HG03045 (cell line): ENCODE measurements at regions not wholly inside any gene's neighbourhood (a gene's known extent, or its start where the extent isn't known, plus 50 kb on each side); places are given as distances from the start of the nearest gene placed in this dataset.
A peak's percentile ranks its signal among the peaks of the same experiment; 100 is the strongest.
"Not testable (repeated sequence)": the region's sequence is repeated elsewhere in the genome, so short reads cannot be mapped to it uniquely, and the experiment has no call there.

ENCODE experiments used
- ATAC-seq: cut with Tn5 transposase; IDR thresholded peaks from one replicate; pipeline ENCODE4 v1.9.1; 2021; ENCODE audit warnings: mild to moderate bottlenecking, moderate library complexity; ENCODE audit not compliant: unreplicated experiment

GRCh38 chr1:101366513-101367215, 129.8 kb downstream of the S1PR1 start:
- no peak for ATAC-seq

- ATAC-seq: no peak
Measured at GRCh38 chr1:101367630-101368029, 130.8 kb downstream of the S1PR1 start.

DNA sequence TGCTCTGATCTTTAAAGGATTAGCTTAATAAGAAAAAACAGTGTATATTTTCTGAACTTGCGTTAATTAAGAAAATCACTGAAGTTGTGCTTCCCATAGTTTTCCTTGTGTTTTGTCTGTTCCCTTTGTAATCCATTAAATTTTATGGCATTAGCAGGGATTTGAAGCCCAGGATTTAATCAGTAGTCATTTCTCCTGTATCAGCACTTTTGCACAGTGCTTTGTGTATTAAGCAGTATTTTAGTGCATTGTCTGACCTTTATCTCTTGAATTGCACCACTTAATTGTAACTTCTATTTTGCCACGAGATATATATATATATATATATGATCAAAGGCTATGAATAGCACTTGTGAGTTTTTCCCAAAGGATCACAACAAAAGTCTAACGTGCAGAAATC, 133.7 kb downstream of the S1PR1 start:
- no peak for ATAC-seq

DNA sequence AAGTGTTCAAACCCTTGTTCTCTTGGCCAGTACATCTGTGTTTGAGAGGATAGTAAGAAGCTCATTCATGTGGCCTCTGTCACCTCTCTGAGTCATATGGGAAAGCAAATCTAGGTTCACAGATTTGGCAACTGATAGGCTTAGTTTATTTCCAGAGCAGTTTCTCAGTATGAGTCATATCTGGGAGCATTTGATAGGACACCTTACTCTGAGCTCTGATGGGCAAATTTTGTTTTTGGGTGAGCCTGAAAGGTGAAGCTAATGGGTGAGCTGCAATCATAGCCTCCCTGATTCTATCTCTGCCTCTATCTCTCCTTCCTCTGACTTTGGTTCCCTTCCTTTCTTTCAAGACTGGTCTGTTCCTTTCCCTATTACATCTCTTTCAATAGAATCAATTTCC, 134.4 kb downstream of the S1PR1 start:
- peak; percentile 95 for ATAC-seq

DNA sequence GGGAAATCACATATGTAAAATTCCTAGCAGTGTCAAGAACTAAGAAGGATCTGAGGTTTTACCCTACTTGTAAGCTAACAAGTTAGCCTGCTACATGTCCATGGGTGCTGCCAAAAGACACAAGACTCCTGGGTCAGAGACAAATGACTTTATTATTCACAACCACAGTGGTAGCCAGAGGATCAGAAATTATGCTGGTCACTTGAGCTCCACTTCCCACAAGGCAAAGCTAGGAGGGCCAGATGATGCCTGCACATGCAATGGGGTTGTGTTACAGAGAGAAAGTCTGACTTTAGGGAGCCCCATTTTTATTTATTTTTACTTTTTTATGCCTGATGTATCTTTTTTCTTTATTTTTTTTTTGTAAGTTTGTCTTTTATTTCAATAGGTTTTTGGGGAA, 136.8 kb downstream of the S1PR1 start:
- no peak for ATAC-seq

- not testable (repeated sequence) for ATAC-seq
Measured at GRCh38 chr1:101375448-101375847, 138.6 kb downstream of the S1PR1 start.

DNA sequence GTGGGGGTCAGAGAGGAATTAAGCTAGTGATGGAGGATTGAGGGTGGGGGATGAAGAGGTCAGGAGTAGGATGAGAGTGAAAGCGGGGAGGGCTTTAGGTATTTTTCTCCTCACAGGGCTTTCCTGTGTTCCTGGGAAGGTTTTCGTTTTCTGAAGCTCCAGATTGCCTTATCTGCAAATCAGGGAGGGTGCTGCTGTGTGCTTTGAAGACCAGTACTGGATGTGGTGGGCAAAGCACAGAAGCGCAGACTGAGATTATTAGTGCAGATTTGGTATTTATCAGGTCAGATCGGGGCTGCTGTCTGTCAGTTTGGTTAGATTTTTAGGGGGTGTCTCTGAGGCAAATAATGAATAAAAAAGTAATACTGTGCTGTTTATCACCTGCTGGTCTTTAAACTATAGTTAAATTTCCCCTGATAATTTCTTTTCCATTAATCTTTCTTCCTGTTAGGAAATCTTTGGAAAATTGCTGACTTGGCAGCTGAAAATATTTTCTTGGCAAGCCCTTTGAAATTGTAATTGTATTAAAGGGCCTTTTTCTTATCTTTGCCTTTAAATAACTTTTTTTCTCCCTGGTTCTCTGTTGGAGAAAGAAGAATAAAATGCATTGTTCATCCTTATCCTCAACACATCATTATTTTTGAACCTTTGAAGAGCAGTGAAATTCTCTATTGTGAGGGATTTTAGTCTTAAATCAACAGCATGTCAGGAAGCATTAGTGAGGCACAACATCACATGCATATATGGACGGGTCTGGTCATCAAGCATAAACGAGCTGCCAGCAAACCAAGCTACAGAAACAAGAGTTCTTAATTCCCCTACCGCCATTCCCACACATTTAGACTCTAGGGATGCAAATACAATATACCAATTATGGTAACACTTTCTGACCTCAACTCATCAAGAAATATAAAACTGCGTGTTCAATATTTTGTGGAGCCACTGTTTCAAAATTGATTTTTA, 139.6 kb downstream of the S1PR1 start:
- no peak for ATAC-seq

- ATAC-seq: no peak
Measured at GRCh38 chr1:101377084-101377835, 140.4 kb downstream of the S1PR1 start.

DNA sequence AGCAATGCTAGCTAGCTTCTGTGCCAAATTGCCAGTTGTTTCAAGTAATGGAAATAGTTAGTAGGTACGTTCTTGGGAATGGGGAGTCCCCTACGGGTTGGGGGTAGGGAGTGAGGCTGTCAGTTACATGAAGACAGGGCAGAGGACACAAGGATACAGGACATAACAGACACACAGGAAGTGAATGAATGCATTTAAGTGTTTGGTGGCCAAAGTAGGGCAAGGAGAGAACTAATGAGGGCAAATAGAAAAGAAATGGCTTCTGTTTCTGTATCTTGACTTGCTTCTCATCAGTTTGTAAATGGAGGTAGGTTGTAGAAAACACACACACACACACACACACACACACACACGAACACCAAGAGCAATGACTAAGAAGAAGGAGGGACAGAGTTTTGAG, 142.2 kb downstream of the S1PR1 start:
- ATAC-seq: no peak

DNA sequence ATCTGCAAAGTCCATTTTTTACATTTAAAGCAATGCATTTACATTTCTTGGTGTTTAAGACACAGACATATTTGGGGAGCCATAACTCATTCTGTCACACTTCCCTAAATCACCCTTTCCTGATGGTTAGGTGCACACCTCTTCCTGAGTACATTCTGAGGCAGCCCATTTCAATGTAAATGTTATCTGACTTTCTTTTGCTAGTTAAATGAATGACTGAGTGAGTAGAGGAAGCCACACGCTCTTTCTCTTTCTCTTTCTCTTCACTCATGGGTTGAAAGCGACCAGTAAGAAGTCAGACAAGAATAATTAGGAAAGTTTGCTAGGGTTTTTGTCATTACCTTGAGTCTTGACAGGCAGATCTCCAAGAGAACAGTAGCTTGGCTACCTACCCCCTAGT, 143.1 kb downstream of the S1PR1 start:
- ATAC-seq: peak; percentile 95

DNA sequence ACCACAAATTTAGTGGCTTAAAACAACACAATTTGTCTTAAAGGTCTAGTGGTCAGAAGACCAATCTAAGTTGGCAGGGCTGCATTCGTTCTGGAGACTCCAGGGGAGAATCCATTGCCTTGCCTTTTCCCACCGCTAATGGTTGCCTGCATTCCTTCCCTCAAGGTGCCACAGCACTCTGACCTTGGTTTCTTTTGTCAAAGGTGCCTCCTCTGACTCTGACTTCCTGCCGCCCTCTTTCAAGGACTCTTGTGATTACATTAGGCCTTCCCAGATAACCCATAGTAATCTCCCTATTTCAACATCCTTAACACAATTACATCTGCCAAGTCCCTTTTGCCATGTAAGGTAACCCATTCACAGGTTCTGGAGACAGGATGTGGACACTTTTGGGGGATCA, 145.3 kb downstream of the S1PR1 start:
- ATAC-seq: no peak

GRCh38 chr1:101388904-101389546, 152.2 kb downstream of the S1PR1 start:
- peak; percentile 79 for ATAC-seq

DNA sequence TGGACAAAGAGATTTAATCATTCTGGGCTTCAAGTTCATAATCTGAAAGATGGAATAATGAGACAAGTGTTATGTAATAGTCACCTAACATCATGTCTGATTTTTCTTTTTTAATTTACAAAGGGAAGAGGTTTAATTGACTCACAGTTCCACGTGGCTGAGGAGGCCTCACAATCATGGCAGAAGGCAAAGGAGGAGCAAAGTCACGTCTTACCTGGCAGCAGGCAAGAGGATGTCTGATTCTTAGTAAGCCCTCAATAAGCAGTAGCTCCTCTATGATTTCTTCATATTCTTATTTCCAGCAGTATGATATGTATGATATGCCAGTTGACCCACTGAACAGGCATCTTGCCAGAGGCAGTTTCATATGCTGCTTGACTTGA, 152.7 kb downstream of the S1PR1 start:
- ATAC-seq: no peak

GRCh38 chr1:101392552-101392951, 155.7 kb downstream of the S1PR1 start:
- ATAC-seq: no peak

GRCh38 chr1:101394041-101394440, 157.2 kb downstream of the S1PR1 start:
- ATAC-seq: no peak

GRCh38 chr1:101399222-101399621, 162.4 kb downstream of the S1PR1 start:
- no peak for ATAC-seq

DNA sequence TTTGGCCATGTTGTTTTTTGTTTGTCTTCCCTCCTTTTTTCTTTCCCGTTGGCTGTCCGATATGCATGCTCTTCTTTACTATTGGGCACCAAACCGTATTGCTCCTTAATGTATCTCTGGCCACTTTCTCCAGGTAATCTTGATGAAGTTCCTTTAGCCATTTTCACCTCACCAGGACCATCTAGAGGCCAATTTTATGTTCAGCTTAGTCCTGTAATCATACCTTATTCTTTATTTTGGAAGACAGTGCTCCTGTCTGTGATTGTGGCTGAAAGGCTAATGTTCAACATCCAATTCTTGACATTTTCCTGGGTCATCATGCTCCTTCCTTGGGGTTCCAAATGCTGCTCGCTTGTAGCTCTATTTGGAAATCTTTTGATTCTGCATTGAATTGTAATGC, 169.5 kb downstream of the S1PR1 start:
- no peak for ATAC-seq

DNA sequence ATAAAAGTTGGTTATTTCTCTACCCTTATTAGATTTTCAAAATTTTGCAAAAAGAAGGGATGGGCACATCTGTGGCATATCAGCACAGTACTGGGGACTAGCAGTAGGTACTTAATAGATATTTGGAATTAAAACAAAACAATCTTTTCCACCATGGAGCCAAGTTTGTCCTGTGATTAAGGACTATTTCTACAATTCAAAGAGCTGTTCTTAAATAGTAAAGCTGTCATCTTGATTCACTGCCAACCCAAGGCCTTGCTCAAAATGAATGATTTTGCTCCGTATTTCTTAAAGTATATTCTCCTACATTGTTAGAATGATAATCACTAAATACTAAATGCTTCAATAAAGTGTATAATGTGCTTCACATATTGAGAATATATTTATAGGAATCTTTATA, 169.9 kb downstream of the S1PR1 start:
- ATAC-seq: no peak

- peak; percentile 90 for ATAC-seq
Measured at GRCh38 chr1:101407505-101408211, 170.8 kb downstream of the S1PR1 start.
